HG03095 (cell line): ENCODE measurements at regions not wholly inside any gene's neighbourhood (a gene's known extent, or its start where the extent isn't known, plus 50 kb on each side); places are given as distances from the start of the nearest gene placed in this dataset.
"Not testable (repeated sequence)": the region's sequence is repeated elsewhere in the genome, so short reads cannot be mapped to it uniquely, and the experiment has no call there.

Experiments used
- ATAC-seq: cut with Tn5 transposase; IDR thresholded peaks from one replicate; pipeline ENCODE4 v1.9.1; 2021; ENCODE audit warnings: moderate library complexity; ENCODE audit not compliant: unreplicated experiment

GRCh38 chr21:14827468-14827867 is 237.3 kb downstream of the NRIP1 start:
- no peak for ATAC-seq

GRCh38 chr21:14826630-14827029 is 238.2 kb downstream of the NRIP1 start:
- peak; percentile 50 for ATAC-seq

- peak; percentile 52 for ATAC-seq
Measured at GRCh38 chr21:14825514-14825974, 239.3 kb downstream of the NRIP1 start.

- ATAC-seq: no peak
Measured at GRCh38 chr21:14824126-14824525, 240.7 kb downstream of the NRIP1 start.

- ATAC-seq: no peak
Measured at GRCh38 chr21:14817311-14817710, 247.5 kb downstream of the NRIP1 start.

- no peak for ATAC-seq
Measured at GRCh38 chr21:14814991-14815390, 249.8 kb downstream of the NRIP1 start.

GRCh38 chr21:14814282-14814681 is 250.5 kb downstream of the NRIP1 start:
- ATAC-seq: no peak

- ATAC-seq: not testable (repeated sequence)
Measured at GRCh38 chr21:14804170-14804569, 258.1 kb upstream of the SAMSN1 start.

GRCh38 chr21:14797543-14797942 is 251.4 kb upstream of the SAMSN1 start:
- ATAC-seq: no peak

GRCh38 chr21:14787312-14787711 is 241.2 kb upstream of the SAMSN1 start:
- no peak for ATAC-seq

GRCh38 chr21:14785679-14786078 is 239.6 kb upstream of the SAMSN1 start:
- no peak for ATAC-seq

GRCh38 chr21:14773777-14774345 is 227.7 kb upstream of the SAMSN1 start:
- no peak for ATAC-seq

GRCh38 chr21:14771593-14771992 is 225.5 kb upstream of the SAMSN1 start:
- ATAC-seq: no peak

- no peak for ATAC-seq
Measured at GRCh38 chr21:14768042-14768441, 221.9 kb upstream of the SAMSN1 start.

- ATAC-seq: no peak
Measured at GRCh38 chr21:14767192-14767852, 221.2 kb upstream of the SAMSN1 start.

GRCh38 chr21:14766241-14766640 is 220.1 kb upstream of the SAMSN1 start:
- ATAC-seq: no peak

- peak; percentile 15 for ATAC-seq
Measured at GRCh38 chr21:14763695-14764064, 217.6 kb upstream of the SAMSN1 start.

- ATAC-seq: peak; percentile 98
Measured at GRCh38 chr21:14762734-14763694, 216.9 kb upstream of the SAMSN1 start.

GRCh38 chr21:14762327-14762726 is 216.2 kb upstream of the SAMSN1 start:
- ATAC-seq: no peak

- ATAC-seq: no peak
Measured at GRCh38 chr21:14759285-14759684, 213.2 kb upstream of the SAMSN1 start.

GRCh38 chr21:14758849-14759248 is 212.7 kb upstream of the SAMSN1 start:
- ATAC-seq: no peak
